GM18867 (cell line): ENCODE measurements at regions not wholly inside any gene's neighbourhood (a gene's known extent, or its start where the extent isn't known, plus 50 kb on each side); places are given as distances from the start of the nearest gene placed in this dataset.

Experiments used
- ATAC-seq: cut with Tn5 transposase; IDR thresholded peaks from one replicate; pipeline ENCODE4 v1.9.1; 2021; ENCODE audit warnings: mild to moderate bottlenecking, moderate library complexity; ENCODE audit not compliant: unreplicated experiment

GRCh38 chr13:99436686-99437416, 64.4 kb upstream of the TM9SF2 start:
- ATAC-seq, result peak; percentile 60

- no peak for ATAC-seq
Measured at GRCh38 chr13:99439048-99439447, 62.2 kb upstream of the TM9SF2 start.

GRCh38 chr13:99439850-99440604, 61.2 kb upstream of the TM9SF2 start:
- ATAC-seq, result no peak

- no peak for ATAC-seq
Measured at GRCh38 chr13:99442273-99442895, 58.9 kb upstream of the TM9SF2 start.

- ATAC-seq, result no peak
Measured at GRCh38 chr13:99446242-99446641, 55.0 kb upstream of the TM9SF2 start.

- ATAC-seq, result no peak
Measured at GRCh38 chr13:99448546-99448945, 52.7 kb upstream of the TM9SF2 start.

GRCh38 chr13:99450416-99450815, 50.9 kb upstream of the TM9SF2 start:
- ATAC-seq, result no peak
